LNCaP clone FGC (cell line): ENCODE measurements at regions not wholly inside any gene's neighbourhood (a gene's known extent, or its start where the extent isn't known, plus 50 kb on each side); places are given as distances from the start of the nearest gene placed in this dataset.
"Not testable (repeated sequence)": the region's sequence is repeated elsewhere in the genome, so short reads cannot be mapped to it uniquely, and the experiment has no call there.

Source experiments
- DNase-seq: peaks from one replicate; pipeline ENCODE4 v3.0.0-alpha.2; 2011; ENCODE audit warnings: low read depth
- H3K4me3 ChIP-seq: 2 replicates; pipeline ENCODE4 v1.5.1; 2011; ENCODE audit warnings: mild to moderate bottlenecking, low read depth, low read length, control low read depth
- CTCF ChIP-seq: IDR thresholded peaks from 2 replicates; pipeline ENCODE4 v1.5.1; 2012; ENCODE audit warnings: mild to moderate bottlenecking; ENCODE audit not compliant: control insufficient read depth, insufficient read depth; ENCODE audit errors: extremely low read depth

GRCh38 chr11:23473782-23474181 is 613.5 kb upstream of the CCDC179 start:
- no peak for TF ChIP-seq CTCF
- DNase-seq: no peak
- H3K4me3 ChIP-seq: no peak overlapping the region

GRCh38 chr11:23480736-23481135 is 620.5 kb upstream of the CCDC179 start:
- no peak for TF ChIP-seq CTCF
- H3K4me3 ChIP-seq: no peak overlapping the region
- DNase-seq: no peak

GRCh38 chr11:23484146-23484545 is 623.9 kb upstream of the CCDC179 start:
- DNase-seq, H3K4me3 ChIP-seq: not testable (repeated sequence)

- H3K4me3 ChIP-seq, DNase-seq: not testable (repeated sequence)
These were observed 624.3 kb upstream of the CCDC179 start for GRCh38 chr11:23484618-23485017.

- DNase-seq: no peak
- no peak for TF ChIP-seq CTCF
- H3K4me3 ChIP-seq: no peak overlapping the region
These were observed 630.4 kb upstream of the CCDC179 start for GRCh38 chr11:23490557-23491235.

- DNase-seq: peak; percentile 99
- H3K4me3 ChIP-seq: no peak overlapping the region
- no peak for TF ChIP-seq CTCF
These were observed 634.7 kb upstream of the CCDC179 start for GRCh38 chr11:23494981-23495380.

GRCh38 chr11:23496340-23496739 is 636.1 kb upstream of the CCDC179 start:
- H3K4me3 ChIP-seq: no peak overlapping the region
- no peak for DNase-seq
- no peak for TF ChIP-seq CTCF

- TF ChIP-seq CTCF: no peak
- H3K4me3 ChIP-seq: no peak overlapping the region
- DNase-seq: no peak
These were observed 636.8 kb upstream of the CCDC179 start for GRCh38 chr11:23497040-23497439.
